Fibroblast of lung (primary cell): ENCODE measurements at regions not wholly inside any gene's neighbourhood (a gene's known extent, or its start where the extent isn't known, plus 50 kb on each side); places are given as distances from the start of the nearest gene placed in this dataset.

ENCODE experiments used
- DNase-seq, 2 donors: peaks; one replicate each; pipeline versions ENCODE4 v3.0.0 to v3.0.0-alpha.2; 2010; ENCODE audit warnings: low read depth in 2 of 2
- H2AFZ ChIP-seq: 2 replicates; pipeline ENCODE4 v1.5.1; 2012; ENCODE audit warnings: low read length, control low read depth, inconsistent platforms
- H3K27ac ChIP-seq: 2 replicates; pipeline ENCODE4 v1.5.1; 2011; ENCODE audit warnings: low read length, control low read depth; ENCODE audit not compliant: insufficient read depth
- H3K27me3 ChIP-seq: 2 replicates; pipeline ENCODE4 v1.5.1; 2011; ENCODE audit warnings: mild to moderate bottlenecking, low read length; ENCODE audit not compliant: control insufficient read depth, insufficient read depth
- H3K36me3 ChIP-seq: 2 replicates; pipeline ENCODE4 v1.5.1; 2011; ENCODE audit warnings: low read length; ENCODE audit not compliant: control insufficient read depth, insufficient read depth
- H3K4me1 ChIP-seq: 2 replicates; pipeline ENCODE4 v1.5.1; 2011; ENCODE audit warnings: low read length; ENCODE audit not compliant: control insufficient read depth, insufficient read depth; ENCODE audit errors: extremely low read depth
- H3K4me2 ChIP-seq: 2 replicates; pipeline ENCODE4 v1.5.1; 2011; ENCODE audit warnings: low read length, control low read depth; ENCODE audit not compliant: insufficient read depth; ENCODE audit errors: extremely low read depth
- H3K4me3 ChIP-seq, 4 experiments: fragments of 200-600 bp in 1 of 4; sonication (generic) in 1 of 4; replicated peaks in 1 of 4; 2 replicates each; pipeline ENCODE4 v1.5.1; 2011 to 2016; ENCODE audit warnings: low read length in 4 of 4, low read depth in 3 of 4, mild to moderate bottlenecking in 3 of 4, control low read depth in 2 of 4, inconsistent platforms in 1 of 4, mixed read lengths in 1 of 4; ENCODE audit not compliant: insufficient read depth in 1 of 4; ENCODE audit errors: control extremely low read depth in 1 of 4
- H3K79me2 ChIP-seq: 2 replicates; pipeline ENCODE4 v1.5.1; 2012; ENCODE audit warnings: mild to moderate bottlenecking, low read length, inconsistent platforms; ENCODE audit not compliant: control insufficient read depth, insufficient read depth
- H3K9ac ChIP-seq: 2 replicates; pipeline ENCODE4 v1.5.1; 2011; ENCODE audit warnings: mild to moderate bottlenecking, low read length, control low read depth; ENCODE audit not compliant: insufficient read depth
- H3K9me3 ChIP-seq: 2 replicates; pipeline ENCODE4 v1.5.1; 2012; ENCODE audit warnings: low read depth, low read length; ENCODE audit not compliant: control insufficient read depth, insufficient read depth
- H4K20me1 ChIP-seq: 2 replicates; pipeline ENCODE4 v1.5.1; 2011; ENCODE audit warnings: low read length; ENCODE audit not compliant: control insufficient read depth, insufficient read depth; ENCODE audit errors: extremely low read depth
- EZH2 ChIP-seq: IDR thresholded peaks from 2 replicates; pipeline ENCODE4 v1.5.1; 2012; ENCODE audit warnings: low read length, control low read depth, mild to moderate bottlenecking; ENCODE audit errors: missing control alignments
- TF ChIP-seq, protein P1 (sequence below), 2 donors: IDR thresholded peaks in 1 of 2; conservative IDR thresholded peaks in 1 of 2; 1 replicate in 1 of 2; 2 replicates in 1 of 2; pipeline ENCODE4 v1.5.1; 2011 to 2012; ENCODE audit warnings: low read length in 2 of 2, control low read depth in 1 of 2, inconsistent platforms in 1 of 2, low read depth in 1 of 2, mild to moderate bottlenecking in 1 of 2

GRCh38 chr10:9163699-9164098 is 1109.2 kb downstream of the GATA3 start:
- no peaks in the 10 kb centered on the region for H3K27me3 ChIP-seq
- H3K9ac ChIP-seq, result no peak overlapping the region
- TF ChIP-seq, protein P1, sequence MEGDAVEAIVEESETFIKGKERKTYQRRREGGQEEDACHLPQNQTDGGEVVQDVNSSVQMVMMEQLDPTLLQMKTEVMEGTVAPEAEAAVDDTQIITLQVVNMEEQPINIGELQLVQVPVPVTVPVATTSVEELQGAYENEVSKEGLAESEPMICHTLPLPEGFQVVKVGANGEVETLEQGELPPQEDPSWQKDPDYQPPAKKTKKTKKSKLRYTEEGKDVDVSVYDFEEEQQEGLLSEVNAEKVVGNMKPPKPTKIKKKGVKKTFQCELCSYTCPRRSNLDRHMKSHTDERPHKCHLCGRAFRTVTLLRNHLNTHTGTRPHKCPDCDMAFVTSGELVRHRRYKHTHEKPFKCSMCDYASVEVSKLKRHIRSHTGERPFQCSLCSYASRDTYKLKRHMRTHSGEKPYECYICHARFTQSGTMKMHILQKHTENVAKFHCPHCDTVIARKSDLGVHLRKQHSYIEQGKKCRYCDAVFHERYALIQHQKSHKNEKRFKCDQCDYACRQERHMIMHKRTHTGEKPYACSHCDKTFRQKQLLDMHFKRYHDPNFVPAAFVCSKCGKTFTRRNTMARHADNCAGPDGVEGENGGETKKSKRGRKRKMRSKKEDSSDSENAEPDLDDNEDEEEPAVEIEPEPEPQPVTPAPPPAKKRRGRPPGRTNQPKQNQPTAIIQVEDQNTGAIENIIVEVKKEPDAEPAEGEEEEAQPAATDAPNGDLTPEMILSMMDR (conservative IDR thresholded peaks at IDR 0.05 in 1 of 2, IDR thresholded peaks at IDR 0.05 in 1 of 2; ENCODE audit: low read depth in 1 of 2, low read length in 2 of 2), result no peak
- no peak overlapping the region for H3K27ac ChIP-seq
- no peaks in the 10 kb centered on the region for H3K9me3 ChIP-seq
- H3K4me2 ChIP-seq, result no peak overlapping the region
- no peaks in the 10 kb centered on the region for H3K4me1 ChIP-seq
- no peaks in the 10 kb centered on the region for H3K36me3 ChIP-seq
- H2AFZ ChIP-seq, result no peak overlapping the region
- H3K79me2 ChIP-seq, result no peaks in the 10 kb centered on the region
- no peak for DNase-seq
- no peaks in the 10 kb centered on the region for H4K20me1 ChIP-seq
- H3K4me3 ChIP-seq, result no peak overlapping the region

GRCh38 chr10:9166770-9167169 is 1112.3 kb downstream of the GATA3 start:
- TF ChIP-seq EZH2, result no peak
- TF ChIP-seq, protein P1 (conservative IDR thresholded peaks at IDR 0.05 in 1 of 2, IDR thresholded peaks at IDR 0.05 in 1 of 2; ENCODE audit: low read depth in 1 of 2, low read length in 2 of 2), result no peak
- H3K79me2 ChIP-seq, result no peaks in the 10 kb centered on the region
- H3K9me3 ChIP-seq, result no peaks in the 10 kb centered on the region
- H3K4me1 ChIP-seq, result no peaks in the 10 kb centered on the region
- H3K27ac ChIP-seq, result no peak overlapping the region
- no peak overlapping the region for H3K9ac ChIP-seq
- no peak overlapping the region for H3K4me3 ChIP-seq
- no peaks in the 10 kb centered on the region for H3K27me3 ChIP-seq
- H3K4me2 ChIP-seq, result no peak overlapping the region
- no peaks in the 10 kb centered on the region for H4K20me1 ChIP-seq
- H3K36me3 ChIP-seq, result no peaks in the 10 kb centered on the region
- DNase-seq, result no peak
- no peak overlapping the region for H2AFZ ChIP-seq

GRCh38 chr10:9172276-9172675 is 1117.8 kb downstream of the GATA3 start:
- Histone ChIP-seq H4K20me1 (no peaks in the 10 kb centered on the region), H3K4me2 (no peak overlapping the region), H3K27me3 (no peaks in the 10 kb centered on the region), H3K9ac (no peak overlapping the region), H2AFZ (no peak overlapping the region), H3K4me3 (no peak overlapping the region), H3K79me2 (no peaks in the 10 kb centered on the region), H3K27ac (no peak overlapping the region), H3K9me3 (no peaks in the 10 kb centered on the region), H3K4me1 (no peaks in the 10 kb centered on the region), H3K36me3 (no peaks in the 10 kb centered on the region)
- no peak for DNase-seq
- no peak for TF ChIP-seq EZH2
- TF ChIP-seq, protein P1 (conservative IDR thresholded peaks at IDR 0.05 in 1 of 2, IDR thresholded peaks at IDR 0.05 in 1 of 2; ENCODE audit: low read depth in 1 of 2, low read length in 2 of 2), result no peak
